ENCODE measurements at regions not wholly inside any gene's neighbourhood (a gene's known extent, or its start where the extent isn't known, plus 50 kb on each side); places are given as distances from the start of the nearest gene placed in this dataset.

DNA sequence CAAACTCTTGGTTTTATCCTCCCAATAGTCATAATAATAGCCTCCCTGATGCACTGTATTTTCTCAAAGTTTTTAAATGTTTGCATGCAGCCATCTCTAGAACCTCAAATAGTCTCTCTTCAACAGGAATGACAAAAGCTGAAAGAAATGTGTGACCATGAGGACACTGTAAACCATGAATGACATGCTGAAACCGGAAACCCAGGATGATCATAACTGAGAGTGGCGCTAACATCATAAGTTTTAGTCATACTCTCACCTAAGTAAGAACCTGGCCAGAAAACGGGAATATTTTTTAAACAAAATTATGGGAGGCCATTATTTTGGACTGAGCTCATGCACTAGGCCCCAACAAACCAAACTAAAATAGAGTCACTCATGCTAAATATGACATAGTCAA, 278.4 kb upstream of the STXBP5 start:
- DNase-seq (no peak), ATAC-seq (ENCODE audit: insufficient read depth, low FRiP score) (no peak)
- Histone ChIP-seq H3K4me3 (no peak overlapping the region), H3K9me3 (ENCODE audit: control insufficient read depth in 4 of 4, insufficient read depth in 3 of 4, low read length in 3 of 4) (no peaks in the 10 kb centered on the region), H3K4me1 (ENCODE audit: control insufficient read depth in 5 of 5, insufficient read depth in 5 of 5, low read length in 5 of 5) (no peaks in the 10 kb centered on the region), H3K27ac (ENCODE audit: low read depth in 1 of 2, low read length in 1 of 2) (no peak overlapping the region), H3K36me3 (ENCODE audit: control insufficient read depth in 4 of 4, insufficient read depth in 4 of 4, low read length in 4 of 4) (no peaks in the 10 kb centered on the region), H3K27me3 (ENCODE audit: control insufficient read depth in 3 of 3, insufficient read depth in 3 of 3, low read length in 2 of 3) (no peaks in the 10 kb centered on the region), H3K9ac (ENCODE audit: insufficient read depth in 1 of 2, low read length in 2 of 2) (no peak overlapping the region)
- TF ChIP-seq, protein P1, sequence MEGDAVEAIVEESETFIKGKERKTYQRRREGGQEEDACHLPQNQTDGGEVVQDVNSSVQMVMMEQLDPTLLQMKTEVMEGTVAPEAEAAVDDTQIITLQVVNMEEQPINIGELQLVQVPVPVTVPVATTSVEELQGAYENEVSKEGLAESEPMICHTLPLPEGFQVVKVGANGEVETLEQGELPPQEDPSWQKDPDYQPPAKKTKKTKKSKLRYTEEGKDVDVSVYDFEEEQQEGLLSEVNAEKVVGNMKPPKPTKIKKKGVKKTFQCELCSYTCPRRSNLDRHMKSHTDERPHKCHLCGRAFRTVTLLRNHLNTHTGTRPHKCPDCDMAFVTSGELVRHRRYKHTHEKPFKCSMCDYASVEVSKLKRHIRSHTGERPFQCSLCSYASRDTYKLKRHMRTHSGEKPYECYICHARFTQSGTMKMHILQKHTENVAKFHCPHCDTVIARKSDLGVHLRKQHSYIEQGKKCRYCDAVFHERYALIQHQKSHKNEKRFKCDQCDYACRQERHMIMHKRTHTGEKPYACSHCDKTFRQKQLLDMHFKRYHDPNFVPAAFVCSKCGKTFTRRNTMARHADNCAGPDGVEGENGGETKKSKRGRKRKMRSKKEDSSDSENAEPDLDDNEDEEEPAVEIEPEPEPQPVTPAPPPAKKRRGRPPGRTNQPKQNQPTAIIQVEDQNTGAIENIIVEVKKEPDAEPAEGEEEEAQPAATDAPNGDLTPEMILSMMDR (IDR thresholded peaks at IDR 0.05; ENCODE audit: control extremely low read depth, extremely low read depth): no peak
- WGBS, 2 donors: 92 to 93% methylated on average over 3 of the region's 3 CpGs

DNA sequence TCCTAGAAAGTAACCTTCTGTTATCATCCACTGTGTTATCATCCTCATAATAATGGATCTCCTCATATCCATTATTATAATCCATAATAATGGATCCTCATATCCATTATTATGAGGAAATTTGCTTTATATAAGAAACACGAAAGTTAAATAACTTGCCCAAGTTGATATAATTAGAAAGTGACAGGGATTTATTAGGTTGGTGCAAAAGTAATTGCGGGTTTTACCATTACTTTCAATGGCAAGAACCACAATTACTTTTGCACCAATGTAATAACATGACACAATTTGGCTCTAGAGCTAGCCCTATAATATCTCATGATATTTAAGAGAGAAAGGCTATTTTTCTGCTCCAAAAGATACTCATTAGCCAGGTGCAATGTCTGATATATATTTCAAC, 275.7 kb upstream of the STXBP5 start:
- no peaks in the 10 kb centered on the region for H3K4me1 ChIP-seq (ENCODE audit: control insufficient read depth in 5 of 5, insufficient read depth in 5 of 5, low read length in 5 of 5)
- no peak overlapping the region for H3K27ac ChIP-seq (ENCODE audit: low read depth in 1 of 2, low read length in 1 of 2)
- no peak overlapping the region for H3K4me3 ChIP-seq
- H3K9me3 ChIP-seq (ENCODE audit: control insufficient read depth in 4 of 4, insufficient read depth in 3 of 4, low read length in 3 of 4): no peaks in the 10 kb centered on the region
- DNase-seq (no peak), ATAC-seq (ENCODE audit: insufficient read depth, low FRiP score) (no peak)
- H3K9ac ChIP-seq (ENCODE audit: insufficient read depth in 1 of 2, low read length in 2 of 2): no peak overlapping the region
- H3K27me3 ChIP-seq (ENCODE audit: control insufficient read depth in 3 of 3, insufficient read depth in 3 of 3, low read length in 2 of 3): no peaks in the 10 kb centered on the region
- WGBS, 2 donors: 92 to 95% methylated on average over 2 of the region's 2 CpGs
- no peaks in the 10 kb centered on the region for H3K36me3 ChIP-seq (ENCODE audit: control insufficient read depth in 4 of 4, insufficient read depth in 4 of 4, low read length in 4 of 4)
- TF ChIP-seq, protein P1 (IDR thresholded peaks at IDR 0.05; ENCODE audit: control extremely low read depth, extremely low read depth): no peak

DNA sequence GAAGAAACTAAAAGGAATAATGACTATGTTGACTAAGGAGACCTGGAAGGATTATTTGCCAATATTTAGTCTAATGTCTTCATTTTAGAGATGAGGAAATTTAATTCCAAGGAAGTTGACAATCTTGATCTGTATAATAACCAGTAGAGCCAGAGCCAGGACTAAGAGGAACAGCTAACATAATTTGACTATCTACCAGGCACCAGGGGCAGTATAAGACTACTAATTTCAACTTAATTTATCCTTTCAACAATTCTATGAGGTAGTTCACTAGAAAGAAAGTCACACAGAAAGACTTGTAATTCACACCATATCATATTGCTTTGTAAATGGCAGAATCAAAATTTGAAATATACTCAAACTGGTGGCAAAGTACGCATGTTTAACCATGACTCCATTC, 273.0 kb upstream of the STXBP5 start:
- WGBS, 2 donors: 95% methylated on average over 1 of the region's 1 CpG
- Histone ChIP-seq H3K27ac (ENCODE audit: low read depth in 1 of 2, low read length in 1 of 2) (no peak overlapping the region), H3K4me3 (no peak overlapping the region), H3K9me3 (ENCODE audit: control insufficient read depth in 4 of 4, insufficient read depth in 3 of 4, low read length in 3 of 4) (no peaks in the 10 kb centered on the region), H3K36me3 (ENCODE audit: control insufficient read depth in 4 of 4, insufficient read depth in 4 of 4, low read length in 4 of 4) (no peaks in the 10 kb centered on the region), H3K4me1 (ENCODE audit: control insufficient read depth in 5 of 5, insufficient read depth in 5 of 5, low read length in 5 of 5) (no peaks in the 10 kb centered on the region), H3K27me3 (ENCODE audit: control insufficient read depth in 3 of 3, insufficient read depth in 3 of 3, low read length in 2 of 3) (no peaks in the 10 kb centered on the region), H3K9ac (ENCODE audit: insufficient read depth in 1 of 2, low read length in 2 of 2) (no peak overlapping the region)
- DNase-seq (no peak), ATAC-seq (ENCODE audit: insufficient read depth, low FRiP score) (no peak)
- TF ChIP-seq, protein P1 (IDR thresholded peaks at IDR 0.05; ENCODE audit: control extremely low read depth, extremely low read depth): no peak

DNA sequence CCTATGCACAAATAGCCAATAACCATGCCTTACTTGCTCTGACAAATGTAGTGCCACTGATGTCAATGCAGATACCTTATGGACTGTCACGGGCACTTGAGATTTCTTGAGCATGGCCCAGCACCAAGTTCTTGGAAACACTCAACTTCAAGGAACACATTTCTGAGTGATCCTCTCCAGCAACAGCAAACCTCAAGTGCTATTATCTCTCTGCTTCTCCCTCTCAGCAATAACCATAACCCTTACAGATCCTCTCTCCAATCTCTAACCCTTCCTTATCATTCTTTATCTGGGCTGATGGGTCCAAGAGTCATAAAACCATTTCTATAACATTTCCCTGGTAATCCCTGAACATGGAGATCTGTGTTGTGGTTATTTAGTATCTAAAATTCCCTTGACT, 266.9 kb upstream of the STXBP5 start:
- Histone ChIP-seq H3K9ac (ENCODE audit: insufficient read depth in 1 of 2, low read length in 2 of 2) (no peak overlapping the region), H3K9me3 (ENCODE audit: control insufficient read depth in 4 of 4, insufficient read depth in 3 of 4, low read length in 3 of 4) (no peaks in the 10 kb centered on the region), H3K27ac (ENCODE audit: low read depth in 1 of 2, low read length in 1 of 2) (no peak overlapping the region), H3K36me3 (ENCODE audit: control insufficient read depth in 4 of 4, insufficient read depth in 4 of 4, low read length in 4 of 4) (no peaks in the 10 kb centered on the region), H3K4me1 (ENCODE audit: control insufficient read depth in 5 of 5, insufficient read depth in 5 of 5, low read length in 5 of 5) (no peaks in the 10 kb centered on the region), H3K4me3 (no peak overlapping the region), H3K27me3 (ENCODE audit: control insufficient read depth in 3 of 3, insufficient read depth in 3 of 3, low read length in 2 of 3) (no peaks in the 10 kb centered on the region)
- ATAC-seq (ENCODE audit: insufficient read depth, low FRiP score): no peak
- TF ChIP-seq, protein P1 (IDR thresholded peaks at IDR 0.05; ENCODE audit: control extremely low read depth, extremely low read depth): no peak
- WGBS, 2 donors: 82 to 96% methylated on average over 1 of the region's 1 CpG
- DNase-seq: no peak

All from lung (tissue), 11 donors.